ACC112 (cell line): ENCODE measurements at regions not wholly inside any gene's neighbourhood (a gene's known extent, or its start where the extent isn't known, plus 50 kb on each side); places are given as distances from the start of the nearest gene placed in this dataset.

Experiments used
- H2AFZ ChIP-seq: fragments of 200-600 bp; sonication (generic); one replicate; pipeline ENCODE4 v1.6.0; 2017; ENCODE audit warnings: antibody characterized with exemption, low read length; ENCODE audit not compliant: unreplicated experiment
- H3K27ac ChIP-seq: fragments of 200-600 bp; sonication (generic); 2 replicates; pipeline ENCODE4 v1.5.1; 2014; ENCODE audit warnings: low read depth, mild to moderate bottlenecking, antibody characterized with exemption, low read length, moderate library complexity
- H3K27me3 ChIP-seq: fragments of 200-600 bp; sonication (generic); 2 replicates; pipeline ENCODE4 v1.6.1; 2014; ENCODE audit warnings: mild to moderate bottlenecking, antibody characterized with exemption, low read length, moderate library complexity, mixed read lengths; ENCODE audit not compliant: insufficient read depth
- H3K36me3 ChIP-seq: fragments of 200-600 bp; sonication (generic); 2 replicates; pipeline ENCODE4 v1.6.1; 2016; ENCODE audit warnings: mild to moderate bottlenecking, antibody characterized with exemption, low read length, moderate library complexity, mixed read lengths; ENCODE audit not compliant: insufficient read depth
- H3K4me1 ChIP-seq: fragments of 200-600 bp; sonication (generic); one replicate; pipeline ENCODE4 v1.6.1; 2016; ENCODE audit warnings: low read length, mixed read lengths; ENCODE audit not compliant: insufficient read depth, unreplicated experiment, control insufficient read depth
- H3K4me3 ChIP-seq: fragments of 200-600 bp; sonication (generic); 2 replicates; pipeline ENCODE4 v1.5.1; 2014; ENCODE audit warnings: mild to moderate bottlenecking, low read depth, low read length
- H3K79me2 ChIP-seq: fragments of 200-600 bp; sonication (generic); one replicate; pipeline ENCODE4 v1.6.0; 2016; ENCODE audit warnings: low read length; ENCODE audit not compliant: control insufficient read depth, unreplicated experiment, insufficient read depth

DNA sequence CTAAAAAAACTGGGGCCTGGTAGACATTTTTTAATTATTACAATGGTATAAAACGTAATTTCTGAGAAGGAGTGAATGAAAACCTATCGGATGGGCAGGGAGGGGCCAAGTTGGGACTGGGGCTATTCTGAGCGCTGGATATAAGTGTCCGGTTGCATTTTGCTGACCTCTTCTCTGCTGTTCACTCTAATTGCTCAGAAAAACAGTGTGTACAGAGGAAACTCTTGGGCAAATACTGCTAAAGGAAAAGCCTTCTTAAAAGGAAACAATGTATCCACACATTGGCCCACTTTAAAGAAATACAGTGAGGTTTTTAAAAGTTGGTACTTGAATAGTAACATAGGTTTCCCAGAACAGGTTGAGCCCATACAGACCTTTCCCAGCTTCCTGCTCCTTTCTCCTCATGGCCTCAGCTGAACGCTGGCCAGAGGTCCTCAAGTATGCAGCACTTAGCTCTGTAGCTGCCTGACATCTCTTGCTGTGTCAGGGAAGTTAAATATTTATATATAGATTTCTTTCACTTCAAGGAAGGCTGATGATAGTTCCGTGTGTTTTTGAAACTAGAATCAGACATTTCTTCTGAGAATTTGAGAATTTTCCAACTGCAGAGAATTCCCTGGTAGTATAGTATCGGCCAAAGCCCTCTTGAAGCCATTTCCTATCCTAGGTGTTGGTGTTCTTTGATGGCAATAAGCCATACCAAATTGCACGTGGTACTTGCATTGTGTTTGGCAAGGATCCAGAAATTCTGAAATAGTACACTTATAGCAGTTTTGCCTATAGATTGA, 97.1 kb upstream of the SLC4A4 start:
- Histone ChIP-seq H3K79me2 (no peaks in the 10 kb centered on the region), H3K4me1 (no peaks in the 10 kb centered on the region), H3K27me3 (no peaks in the 10 kb centered on the region), H3K36me3 (no peaks in the 10 kb centered on the region), H3K4me3 (no peak overlapping the region), H2AFZ (no peak overlapping the region), H3K27ac (no peak overlapping the region)

DNA sequence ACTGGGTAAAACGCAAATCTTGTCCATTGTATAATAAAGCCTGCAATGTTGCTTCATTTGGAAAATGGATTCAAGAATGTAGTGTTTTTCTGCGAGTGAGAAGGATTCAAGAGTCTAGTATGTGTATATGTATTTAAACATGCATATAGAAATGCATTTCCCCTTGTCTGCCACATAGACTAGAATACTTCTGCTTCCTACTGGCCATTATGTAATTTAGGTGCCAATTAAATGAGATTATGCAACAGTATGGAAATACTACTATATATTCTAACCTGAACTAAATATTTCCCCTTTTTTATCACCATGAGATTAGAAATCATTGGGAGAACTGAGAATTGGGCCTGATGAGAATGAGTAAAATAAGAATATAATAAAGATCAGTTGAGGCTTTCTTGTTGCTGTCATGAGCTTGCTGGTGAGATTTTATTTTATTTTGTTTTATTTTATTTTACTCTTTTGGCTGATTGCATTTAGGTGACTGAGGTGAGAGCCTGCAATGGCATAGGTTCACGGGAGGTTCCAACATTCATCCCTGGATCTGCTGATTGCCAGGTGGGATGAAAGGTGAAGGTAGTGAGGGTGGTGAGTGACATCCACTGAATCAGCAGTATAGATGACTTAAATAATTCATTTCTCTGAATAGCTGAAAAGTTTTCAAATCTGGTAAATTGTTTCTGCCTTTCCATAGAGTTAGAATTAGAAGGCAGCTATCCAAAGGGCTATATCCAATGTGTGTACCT, 95.6 kb upstream of the SLC4A4 start:
- no peaks in the 10 kb centered on the region for H3K27me3 ChIP-seq
- no peak overlapping the region for H2AFZ ChIP-seq
- H3K79me2 ChIP-seq, result no peaks in the 10 kb centered on the region
- no peaks in the 10 kb centered on the region for H3K4me1 ChIP-seq
- H3K4me3 ChIP-seq, result no peak overlapping the region
- H3K27ac ChIP-seq, result no peak overlapping the region
- H3K36me3 ChIP-seq, result no peaks in the 10 kb centered on the region

DNA sequence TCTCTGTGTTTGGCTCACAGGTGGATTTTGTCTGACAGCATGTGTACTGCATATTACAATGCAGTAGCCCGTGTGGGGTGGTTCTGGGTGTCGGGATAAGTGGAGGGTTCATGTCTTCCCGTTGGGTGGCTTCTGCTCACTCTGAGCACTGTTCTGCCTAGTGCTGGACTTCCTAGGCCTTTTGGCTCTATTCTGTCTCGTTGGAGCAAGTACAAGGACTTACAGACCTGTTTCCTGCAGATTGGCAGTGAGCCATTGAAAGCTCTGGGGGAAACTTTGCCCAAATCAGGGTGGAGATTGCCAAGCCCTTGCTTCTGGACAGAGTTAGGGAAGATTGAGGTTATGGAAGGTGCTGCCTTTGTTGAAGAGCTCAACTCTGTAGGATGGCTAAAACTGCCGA, 91.1 kb upstream of the SLC4A4 start:
- H3K4me3 ChIP-seq, result no peak overlapping the region
- H3K27me3 ChIP-seq, result no peaks in the 10 kb centered on the region
- no peaks in the 10 kb centered on the region for H3K79me2 ChIP-seq
- H2AFZ ChIP-seq, result no peak overlapping the region
- no peaks in the 10 kb centered on the region for H3K36me3 ChIP-seq
- H3K4me1 ChIP-seq, result peaks cover 14% of the 10 kb centered on the region
- H3K27ac ChIP-seq, result no peak overlapping the region

DNA sequence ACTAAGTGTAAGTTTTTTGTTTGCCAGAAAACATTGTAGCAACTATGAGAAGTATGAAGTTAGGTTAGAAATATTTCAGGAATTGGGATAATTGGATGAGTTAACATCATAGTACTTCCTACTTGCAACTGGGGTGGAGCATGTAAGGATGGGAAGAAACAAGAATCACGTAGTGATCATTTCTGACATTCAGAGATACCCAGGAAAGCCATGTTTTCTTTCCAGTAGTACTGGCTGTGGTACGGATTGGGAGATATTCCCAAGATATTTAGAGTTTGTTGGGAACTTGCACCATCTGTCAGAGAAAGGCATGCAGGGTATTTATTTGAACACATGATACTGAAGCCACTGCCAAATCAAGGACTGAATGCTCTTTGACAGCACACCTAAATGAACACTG, 87.6 kb upstream of the SLC4A4 start:
- Histone ChIP-seq H3K27me3 (no peaks in the 10 kb centered on the region), H3K27ac (no peak overlapping the region), H3K79me2 (no peaks in the 10 kb centered on the region), H3K4me1 (peaks cover 19% of the 10 kb centered on the region), H3K4me3 (no peak overlapping the region), H3K36me3 (no peaks in the 10 kb centered on the region), H2AFZ (peak overlapping the region; percentile 81)

DNA sequence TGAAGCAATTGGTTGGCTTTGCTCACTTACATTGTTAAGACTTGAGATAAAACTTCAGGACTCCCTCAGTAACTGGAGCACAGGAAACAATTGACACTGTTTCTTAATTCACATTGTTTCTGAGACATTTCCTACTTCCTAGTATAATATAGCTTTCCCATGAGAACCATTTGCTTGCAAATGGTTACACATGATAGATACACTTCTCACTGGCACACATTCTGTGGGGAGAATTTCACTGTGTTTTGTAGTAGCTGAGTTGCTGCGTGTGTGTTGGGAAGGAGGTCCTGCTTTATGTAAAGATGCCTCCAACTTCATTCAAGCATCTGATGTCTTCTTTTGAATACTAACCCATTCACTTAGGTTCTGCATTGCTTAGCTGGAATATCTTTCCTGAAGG, 85.3 kb upstream of the SLC4A4 start:
- Histone ChIP-seq H3K4me1 (peaks cover 19% of the 10 kb centered on the region), H3K79me2 (no peaks in the 10 kb centered on the region), H2AFZ (no peak overlapping the region), H3K36me3 (no peaks in the 10 kb centered on the region), H3K4me3 (no peak overlapping the region), H3K27me3 (no peaks in the 10 kb centered on the region), H3K27ac (no peak overlapping the region)

DNA sequence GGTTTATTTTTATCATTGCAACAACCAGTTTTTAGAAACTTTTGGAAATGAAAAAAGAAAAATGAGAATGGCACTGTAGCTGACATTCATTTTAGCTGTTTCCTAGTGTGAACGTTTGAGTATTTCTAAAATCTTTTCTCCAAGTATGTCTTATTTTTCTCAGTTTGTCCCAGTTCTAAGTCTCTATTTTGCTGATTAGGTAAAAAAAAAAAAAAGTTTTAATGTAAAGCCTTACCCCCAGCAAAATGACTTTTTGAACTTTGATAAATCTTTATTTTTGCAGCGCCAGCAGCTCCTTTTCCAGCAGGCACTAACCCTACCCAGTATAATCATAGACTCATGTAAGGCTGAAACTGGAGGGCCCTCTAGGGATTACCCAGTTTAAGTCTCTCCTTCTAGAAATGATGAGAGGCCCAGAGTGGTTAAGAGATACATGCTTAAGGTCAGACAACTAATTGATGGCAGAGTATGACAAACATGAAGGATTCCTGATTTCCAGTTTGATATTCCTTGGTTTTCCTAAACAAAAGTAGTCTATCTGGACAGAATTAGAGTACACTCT, 84.3 kb upstream of the SLC4A4 start:
- peak overlapping the region; percentile 31 for H2AFZ ChIP-seq

DNA sequence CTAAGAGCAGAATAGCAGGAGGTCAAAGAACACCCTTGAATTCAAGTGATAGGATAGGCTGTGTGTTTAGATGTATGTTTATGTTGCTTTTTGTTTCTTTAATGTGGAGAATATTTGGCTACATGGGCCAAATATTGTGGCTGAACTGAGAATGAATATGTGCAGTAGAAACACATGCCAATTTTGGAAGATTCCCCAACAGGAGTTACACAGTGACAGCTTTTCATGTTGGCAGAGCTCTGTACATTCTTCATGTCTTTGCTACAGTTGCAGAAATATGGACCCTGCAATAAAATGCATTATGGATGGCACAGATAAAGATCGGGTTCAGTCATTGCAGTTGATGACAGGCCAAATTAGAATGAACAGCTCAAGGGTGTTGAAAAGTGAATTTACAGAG, 82.8 kb upstream of the SLC4A4 start:
- no peak overlapping the region for H3K4me3 ChIP-seq
- no peaks in the 10 kb centered on the region for H3K27me3 ChIP-seq
- H3K36me3 ChIP-seq, result no peaks in the 10 kb centered on the region
- H3K79me2 ChIP-seq, result no peaks in the 10 kb centered on the region
- no peak overlapping the region for H3K27ac ChIP-seq
- H2AFZ ChIP-seq, result no peak overlapping the region
- H3K4me1 ChIP-seq, result peaks cover 17% of the 10 kb centered on the region

More for the DNA sequence above, 84.3 kb upstream of the SLC4A4 start:
- H3K27me3 ChIP-seq, result no peaks in the 10 kb centered on the region
- H3K36me3 ChIP-seq, result no peaks in the 10 kb centered on the region
- no peak overlapping the region for H3K27ac ChIP-seq
- peaks cover 19% of the 10 kb centered on the region for H3K4me1 ChIP-seq
- peak overlapping the region; percentile 45; the same call in 1 of the 2 replicates for H3K4me3 ChIP-seq
- H3K79me2 ChIP-seq, result no peaks in the 10 kb centered on the region

DNA sequence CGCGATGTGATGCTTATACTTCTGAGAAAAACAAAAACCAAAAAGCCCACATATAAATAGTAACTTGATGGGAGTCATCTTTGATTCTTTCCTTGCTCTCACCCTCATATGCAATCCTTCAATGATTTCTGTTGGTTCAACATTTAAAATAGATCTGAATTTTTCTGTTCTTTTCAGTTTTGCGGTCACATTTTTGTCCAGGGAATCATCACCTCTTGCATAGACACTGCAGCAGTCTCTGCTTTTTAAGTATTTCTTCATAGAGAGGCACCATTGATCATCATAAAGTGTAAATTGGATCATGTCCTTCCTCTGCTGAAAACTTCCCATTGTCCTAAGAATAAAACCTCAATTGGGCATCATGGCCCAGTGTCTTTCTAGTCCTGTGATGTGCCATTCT, 81.1 kb upstream of the SLC4A4 start:
- H3K36me3 ChIP-seq, result no peaks in the 10 kb centered on the region
- H3K79me2 ChIP-seq, result no peaks in the 10 kb centered on the region
- H2AFZ ChIP-seq, result no peak overlapping the region
- H3K4me3 ChIP-seq, result no peak overlapping the region
- peaks cover 5% of the 10 kb centered on the region for H3K4me1 ChIP-seq
- H3K27ac ChIP-seq, result no peak overlapping the region
- no peaks in the 10 kb centered on the region for H3K27me3 ChIP-seq

DNA sequence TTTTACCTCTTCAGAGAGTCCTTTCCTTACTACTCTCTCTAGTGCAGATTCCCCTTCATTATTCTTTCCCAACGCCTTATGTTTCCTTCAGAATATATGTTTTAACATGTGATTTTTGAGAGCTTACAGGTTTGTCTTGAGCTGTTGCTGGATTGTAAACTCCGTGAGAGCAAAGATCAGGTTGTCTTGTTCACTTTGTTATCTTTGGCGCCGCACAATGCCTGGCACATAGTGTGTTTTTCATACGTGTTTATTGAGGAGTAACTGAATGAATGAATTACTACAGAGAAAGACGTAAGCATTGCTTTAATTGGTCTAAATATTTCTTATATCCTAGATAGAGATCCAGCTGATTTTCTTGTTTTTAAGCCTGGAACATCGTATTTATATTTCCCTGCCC, 80.5 kb upstream of the SLC4A4 start:
- Histone ChIP-seq H3K79me2 (no peaks in the 10 kb centered on the region), H2AFZ (no peak overlapping the region), H3K36me3 (no peaks in the 10 kb centered on the region), H3K4me1 (peaks cover 5% of the 10 kb centered on the region), H3K4me3 (no peak overlapping the region), H3K27me3 (no peaks in the 10 kb centered on the region), H3K27ac (no peak overlapping the region)

DNA sequence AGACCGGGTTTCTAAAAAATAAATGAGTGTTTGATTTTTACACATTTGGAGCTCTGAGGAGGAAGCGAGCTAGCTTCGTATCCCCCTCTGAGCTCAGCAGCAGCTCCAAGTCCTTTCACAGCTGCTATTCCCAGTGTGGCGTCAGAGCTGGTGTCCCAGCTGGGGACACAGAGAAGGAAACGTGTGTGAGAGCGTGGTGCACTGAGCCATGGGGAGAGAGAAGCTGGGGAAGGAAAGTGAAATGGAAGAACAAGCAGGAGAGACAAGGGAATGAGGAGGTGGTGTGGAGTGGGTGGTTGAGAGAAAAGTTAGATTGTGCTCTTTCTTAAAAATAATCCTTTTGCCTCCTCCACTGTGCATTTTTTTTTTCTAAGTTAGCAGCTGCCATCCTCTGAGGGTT, 79.5 kb upstream of the SLC4A4 start:
- Histone ChIP-seq H3K36me3 (no peaks in the 10 kb centered on the region), H3K27ac (no peak overlapping the region), H2AFZ (no peak overlapping the region), H3K79me2 (no peaks in the 10 kb centered on the region), H3K27me3 (no peaks in the 10 kb centered on the region), H3K4me1 (peaks cover 4% of the 10 kb centered on the region), H3K4me3 (no peak overlapping the region)

DNA sequence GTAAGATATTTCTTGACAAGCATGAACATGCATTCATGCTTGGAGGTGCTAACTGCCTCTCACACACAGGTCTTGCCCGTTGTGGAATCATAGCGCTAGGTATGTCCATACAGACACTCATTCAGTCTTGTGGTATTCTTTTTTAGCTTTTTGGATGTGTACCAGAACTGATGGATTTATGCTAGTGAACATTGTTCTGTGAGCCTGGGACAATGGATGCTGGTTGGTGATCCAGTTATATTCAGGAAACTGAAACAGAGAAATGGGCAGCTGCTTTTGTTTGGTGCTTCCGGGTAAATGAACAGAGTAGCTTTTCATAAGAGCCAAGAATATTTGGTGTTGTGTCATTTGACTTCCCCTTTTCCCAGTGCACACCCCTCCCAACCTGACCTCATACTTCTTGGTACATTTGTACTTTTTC, 78.9 kb upstream of the SLC4A4 start:
- no peak overlapping the region for H3K27ac ChIP-seq
- no peaks in the 10 kb centered on the region for H3K36me3 ChIP-seq
- no peaks in the 10 kb centered on the region for H3K27me3 ChIP-seq
- H3K4me1 ChIP-seq, result no peaks in the 10 kb centered on the region
- H2AFZ ChIP-seq, result no peak overlapping the region
- no peak overlapping the region for H3K4me3 ChIP-seq
- no peaks in the 10 kb centered on the region for H3K79me2 ChIP-seq
